NB4 (cell line): ENCODE measurements at regions not wholly inside any gene's neighbourhood (a gene's known extent, or its start where the extent isn't known, plus 50 kb on each side); places are given as distances from the start of the nearest gene placed in this dataset.

Source experiments
- MYC ChIP-seq: IDR thresholded peaks from 2 replicates; pipeline ENCODE4 v1.6.1; 2011; ENCODE audit warnings: low read depth, low read length
- TF ChIP-seq, protein P1 (sequence below): IDR thresholded peaks from one replicate; pipeline ENCODE4 v1.5.1; 2012; ENCODE audit warnings: low read depth, low read length

DNA sequence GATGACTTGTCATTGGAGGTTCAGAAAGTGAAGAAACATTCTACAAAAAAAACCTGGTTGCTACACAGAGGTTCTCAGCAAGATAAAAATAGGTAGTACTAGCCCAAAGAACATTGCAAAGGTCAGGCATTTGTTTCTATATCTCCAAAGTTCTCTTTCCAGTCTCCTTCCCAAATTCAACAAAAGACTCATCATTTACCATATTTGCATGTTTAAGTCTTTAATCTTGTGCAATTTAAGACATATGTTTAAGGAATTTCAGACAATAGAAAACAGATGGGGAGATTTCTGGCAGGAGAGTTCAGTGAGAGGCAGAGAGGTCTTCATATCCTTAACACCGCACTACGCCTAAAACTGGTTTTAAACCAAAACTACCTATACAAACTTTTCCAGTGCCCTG lies 173.8 kb upstream of the THBS1 start:
- TF ChIP-seq, protein P1, sequence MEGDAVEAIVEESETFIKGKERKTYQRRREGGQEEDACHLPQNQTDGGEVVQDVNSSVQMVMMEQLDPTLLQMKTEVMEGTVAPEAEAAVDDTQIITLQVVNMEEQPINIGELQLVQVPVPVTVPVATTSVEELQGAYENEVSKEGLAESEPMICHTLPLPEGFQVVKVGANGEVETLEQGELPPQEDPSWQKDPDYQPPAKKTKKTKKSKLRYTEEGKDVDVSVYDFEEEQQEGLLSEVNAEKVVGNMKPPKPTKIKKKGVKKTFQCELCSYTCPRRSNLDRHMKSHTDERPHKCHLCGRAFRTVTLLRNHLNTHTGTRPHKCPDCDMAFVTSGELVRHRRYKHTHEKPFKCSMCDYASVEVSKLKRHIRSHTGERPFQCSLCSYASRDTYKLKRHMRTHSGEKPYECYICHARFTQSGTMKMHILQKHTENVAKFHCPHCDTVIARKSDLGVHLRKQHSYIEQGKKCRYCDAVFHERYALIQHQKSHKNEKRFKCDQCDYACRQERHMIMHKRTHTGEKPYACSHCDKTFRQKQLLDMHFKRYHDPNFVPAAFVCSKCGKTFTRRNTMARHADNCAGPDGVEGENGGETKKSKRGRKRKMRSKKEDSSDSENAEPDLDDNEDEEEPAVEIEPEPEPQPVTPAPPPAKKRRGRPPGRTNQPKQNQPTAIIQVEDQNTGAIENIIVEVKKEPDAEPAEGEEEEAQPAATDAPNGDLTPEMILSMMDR: no peak
- no peak for TF ChIP-seq MYC
